Memory B cell (primary cell): ENCODE measurements at regions not wholly inside any gene's neighbourhood (a gene's known extent, or its start where the extent isn't known, plus 50 kb on each side); places are given as distances from the start of the nearest gene placed in this dataset.
A peak's percentile ranks its signal among the peaks of the same experiment; 100 is the strongest.

Experiments
- ATAC-seq: fragments of 150-1000 bp; cut with Tn5 transposase; 2 replicates; pipeline ENCODE4 v1.10.0; 2021; ENCODE audit warnings: low read depth, mild to moderate bottlenecking, moderate library complexity
- DNase-seq, 2 donors: peaks; one replicate each; pipeline ENCODE4 v3.0.0; 2022; ENCODE audit warnings: low spot score in 2 of 2
- H3K27ac Mint-ChIP-seq: one replicate; pipeline ENCODE4 v1.8.0; 2022; ENCODE audit warnings: mild to moderate bottlenecking, moderate library complexity, mixed read lengths
- H3K27me3 Mint-ChIP-seq: one replicate; pipeline ENCODE4 v1.8.0; 2022; ENCODE audit warnings: mixed read lengths
- H3K36me3 Mint-ChIP-seq: one replicate; pipeline ENCODE4 v1.8.0; 2022; ENCODE audit warnings: mild to moderate bottlenecking, mixed read lengths
- H3K4me1 Mint-ChIP-seq: one replicate; pipeline ENCODE4 v1.8.0; 2022; ENCODE audit warnings: mixed read lengths
- H3K4me3 Mint-ChIP-seq: one replicate; pipeline ENCODE4 v1.8.0; 2022; ENCODE audit warnings: mild to moderate bottlenecking, moderate library complexity, mixed read lengths
- H3K9me3 Mint-ChIP-seq: one replicate; pipeline ENCODE4 v1.8.0; 2022; ENCODE audit warnings: mixed read lengths

DNA sequence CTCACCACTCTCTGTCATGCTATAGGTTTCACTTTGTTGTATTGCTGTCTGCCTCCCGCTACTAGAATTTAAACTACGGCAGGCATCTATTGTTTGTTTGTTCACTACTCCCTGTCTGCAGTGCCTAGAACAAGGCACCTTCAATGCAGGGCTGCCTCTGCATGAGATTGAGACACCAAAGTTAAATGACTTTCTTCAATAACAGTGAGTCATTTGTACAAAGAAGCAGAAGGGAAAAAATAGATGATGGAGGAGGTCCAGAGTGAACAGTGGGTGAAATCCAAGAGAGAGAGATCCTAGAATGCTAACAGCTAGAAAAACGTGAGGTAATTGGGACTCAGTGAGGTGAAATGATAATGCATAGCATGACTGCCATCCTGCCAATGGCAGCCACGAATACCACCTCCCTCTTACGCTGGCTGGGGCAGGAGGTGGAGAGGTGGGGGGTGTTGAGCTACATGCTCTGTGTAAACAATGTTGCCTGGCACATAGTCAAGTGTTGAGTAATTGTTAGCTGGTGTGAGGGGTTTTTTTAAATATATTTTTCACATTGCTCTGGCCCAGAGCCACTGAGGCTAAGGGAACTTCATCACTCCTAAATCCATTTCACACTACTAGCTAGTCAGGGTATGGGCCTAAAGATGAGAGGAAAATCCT is 367.6 kb downstream of the RPS29 start:
- no peak for DNase-seq
- H3K36me3 Mint-ChIP-seq, result no peaks in the 10 kb centered on the region
- peaks cover 4% of the 10 kb centered on the region for H3K27me3 Mint-ChIP-seq
- ATAC-seq, result no peak
- no peak overlapping the region for H3K27ac Mint-ChIP-seq
- no peak overlapping the region for H3K4me3 Mint-ChIP-seq
- no peaks in the 10 kb centered on the region for H3K9me3 Mint-ChIP-seq
- no peaks in the 10 kb centered on the region for H3K4me1 Mint-ChIP-seq

- H3K27ac Mint-ChIP-seq, result no peak overlapping the region
- H3K9me3 Mint-ChIP-seq, result no peaks in the 10 kb centered on the region
- H3K36me3 Mint-ChIP-seq, result no peaks in the 10 kb centered on the region
- no peaks in the 10 kb centered on the region for H3K4me1 Mint-ChIP-seq
- peaks cover 4% of the 10 kb centered on the region for H3K27me3 Mint-ChIP-seq
- no peak for DNase-seq
- ATAC-seq, result no peak
- no peak overlapping the region for H3K4me3 Mint-ChIP-seq
These were observed 373.5 kb downstream of the RPS29 start for GRCh38 chr14:49212721-49213120.

- Mint-ChIP-seq H3K4me1 (no peaks in the 10 kb centered on the region), H3K27ac (no peak overlapping the region), H3K27me3 (peaks cover 5% of the 10 kb centered on the region), H3K4me3 (no peak overlapping the region), H3K36me3 (no peaks in the 10 kb centered on the region), H3K9me3 (no peaks in the 10 kb centered on the region)
- no peak for ATAC-seq
- DNase-seq, result no peak
These were observed 376.8 kb downstream of the RPS29 start for GRCh38 chr14:49209416-49209815.

- H3K9me3 Mint-ChIP-seq, result no peaks in the 10 kb centered on the region
- no peak for ATAC-seq
These were observed 379.4 kb downstream of the RPS29 start for GRCh38 chr14:49206828-49207227.

DNA sequence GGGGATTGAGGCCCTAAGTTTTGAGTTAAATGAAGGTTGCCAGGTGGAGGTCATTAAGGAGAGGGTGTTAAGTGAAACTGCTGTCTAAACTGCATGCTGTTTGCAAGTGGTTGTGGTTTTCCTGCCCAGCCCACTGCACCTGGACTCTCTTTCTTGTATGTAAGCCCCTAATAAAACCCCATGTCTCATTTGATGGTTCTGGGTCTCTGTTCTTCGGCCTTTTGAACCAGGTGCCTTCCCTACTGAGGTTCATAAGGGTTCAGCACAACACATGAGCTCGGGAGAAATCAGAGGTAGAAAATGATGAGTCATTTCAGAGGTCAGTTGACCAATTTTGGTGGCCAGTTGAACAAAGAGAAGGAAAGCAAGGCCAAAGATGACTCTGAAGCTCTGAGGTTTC is 382.5 kb downstream of the RPS29 start:
- Mint-ChIP-seq H3K4me1 (no peaks in the 10 kb centered on the region), H3K27ac (no peak overlapping the region), H3K27me3 (peaks cover 3% of the 10 kb centered on the region), H3K36me3 (no peaks in the 10 kb centered on the region), H3K4me3 (no peak overlapping the region), H3K9me3 (no peaks in the 10 kb centered on the region)
- no peak for DNase-seq
- no peak for ATAC-seq

More at GRCh38 chr14:49206828-49207227, 379.4 kb downstream of the RPS29 start:
- no peak overlapping the region for H3K4me3 Mint-ChIP-seq
- no peaks in the 10 kb centered on the region for H3K4me1 Mint-ChIP-seq
- DNase-seq, result no peak
- no peak overlapping the region for H3K27ac Mint-ChIP-seq
- peaks cover 3% of the 10 kb centered on the region for H3K27me3 Mint-ChIP-seq
- no peaks in the 10 kb centered on the region for H3K36me3 Mint-ChIP-seq

DNA sequence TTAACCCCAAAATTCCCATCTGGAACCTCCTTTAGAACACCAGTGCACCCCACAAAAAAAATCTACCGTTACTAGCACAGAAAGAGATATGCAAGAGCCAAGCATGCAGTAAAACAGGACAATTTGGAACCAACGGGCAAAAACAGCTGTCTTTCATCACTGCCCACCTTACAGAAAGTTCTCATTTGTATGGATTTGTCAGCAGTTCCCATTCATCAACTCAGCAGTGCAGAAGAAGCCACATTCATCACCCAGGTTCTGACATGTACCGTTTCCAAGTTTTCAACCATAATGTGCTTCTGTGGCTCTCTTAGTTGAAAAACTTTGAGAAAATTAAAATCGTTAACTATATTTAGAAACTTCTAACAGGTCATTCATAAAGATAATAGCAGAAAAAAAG is 387.0 kb downstream of the RPS29 start:
- DNase-seq (no peak), ATAC-seq (no peak)
- no peak overlapping the region for H3K27ac Mint-ChIP-seq
- no peaks in the 10 kb centered on the region for H3K9me3 Mint-ChIP-seq
- no peaks in the 10 kb centered on the region for H3K36me3 Mint-ChIP-seq
- no peaks in the 10 kb centered on the region for H3K4me1 Mint-ChIP-seq
- peaks cover 1% of the 10 kb centered on the region for H3K27me3 Mint-ChIP-seq
- H3K4me3 Mint-ChIP-seq, result no peak overlapping the region

DNA sequence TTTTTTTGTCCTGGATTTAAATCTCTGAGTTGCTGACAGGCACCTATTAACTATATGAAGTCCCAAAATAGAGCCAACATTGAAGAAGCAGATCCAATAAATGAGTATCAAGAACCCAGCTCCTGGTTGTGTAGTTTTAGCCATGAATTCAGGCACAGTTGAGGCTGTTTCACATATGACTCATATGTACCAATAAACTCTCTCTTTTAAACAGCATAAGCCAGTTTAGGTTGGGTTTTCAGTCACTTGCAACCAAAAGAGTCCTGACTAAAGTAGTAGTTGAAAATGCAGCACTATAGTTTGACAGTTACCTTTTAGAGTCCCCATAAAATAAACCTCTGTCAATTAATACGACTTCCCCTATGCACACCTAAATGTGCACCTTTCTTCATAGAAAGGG is 389.9 kb downstream of the RPS29 start:
- no peaks in the 10 kb centered on the region for H3K9me3 Mint-ChIP-seq

DNA sequence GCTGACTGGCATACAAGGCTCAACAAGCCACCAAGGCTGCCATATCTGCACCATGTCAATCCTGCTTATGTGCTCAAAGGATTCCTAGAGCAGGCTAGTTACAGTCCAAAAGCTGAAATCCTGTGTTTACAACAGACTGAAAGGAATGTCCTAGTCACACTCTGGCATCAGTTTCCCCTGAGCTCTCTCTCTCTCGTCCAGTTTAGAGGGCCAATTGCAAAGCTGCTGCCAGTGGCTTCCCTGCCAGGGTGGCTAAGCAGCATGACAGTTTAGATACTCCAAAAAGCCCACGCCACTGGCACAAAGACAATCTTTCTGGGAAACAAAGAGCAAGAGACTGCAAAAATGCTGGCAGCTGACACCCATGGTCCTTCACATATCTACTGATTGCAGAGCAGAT is 392.1 kb downstream of the RPS29 start:
- no peak overlapping the region for H3K27ac Mint-ChIP-seq
- H3K9me3 Mint-ChIP-seq, result no peaks in the 10 kb centered on the region
- peaks cover 4% of the 10 kb centered on the region for H3K27me3 Mint-ChIP-seq
- no peak overlapping the region for H3K4me3 Mint-ChIP-seq
- peaks cover 11% of the 10 kb centered on the region for H3K4me1 Mint-ChIP-seq
- no peaks in the 10 kb centered on the region for H3K36me3 Mint-ChIP-seq
- DNase-seq (no peak), ATAC-seq (no peak)

More for the DNA sequence above, 389.9 kb downstream of the RPS29 start:
- no peak for ATAC-seq
- no peak for DNase-seq
- no peak overlapping the region for H3K4me3 Mint-ChIP-seq
- H3K4me1 Mint-ChIP-seq, result peaks cover 11% of the 10 kb centered on the region
- H3K36me3 Mint-ChIP-seq, result no peaks in the 10 kb centered on the region
- H3K27ac Mint-ChIP-seq, result no peak overlapping the region
- H3K27me3 Mint-ChIP-seq, result peaks cover 1% of the 10 kb centered on the region

DNA sequence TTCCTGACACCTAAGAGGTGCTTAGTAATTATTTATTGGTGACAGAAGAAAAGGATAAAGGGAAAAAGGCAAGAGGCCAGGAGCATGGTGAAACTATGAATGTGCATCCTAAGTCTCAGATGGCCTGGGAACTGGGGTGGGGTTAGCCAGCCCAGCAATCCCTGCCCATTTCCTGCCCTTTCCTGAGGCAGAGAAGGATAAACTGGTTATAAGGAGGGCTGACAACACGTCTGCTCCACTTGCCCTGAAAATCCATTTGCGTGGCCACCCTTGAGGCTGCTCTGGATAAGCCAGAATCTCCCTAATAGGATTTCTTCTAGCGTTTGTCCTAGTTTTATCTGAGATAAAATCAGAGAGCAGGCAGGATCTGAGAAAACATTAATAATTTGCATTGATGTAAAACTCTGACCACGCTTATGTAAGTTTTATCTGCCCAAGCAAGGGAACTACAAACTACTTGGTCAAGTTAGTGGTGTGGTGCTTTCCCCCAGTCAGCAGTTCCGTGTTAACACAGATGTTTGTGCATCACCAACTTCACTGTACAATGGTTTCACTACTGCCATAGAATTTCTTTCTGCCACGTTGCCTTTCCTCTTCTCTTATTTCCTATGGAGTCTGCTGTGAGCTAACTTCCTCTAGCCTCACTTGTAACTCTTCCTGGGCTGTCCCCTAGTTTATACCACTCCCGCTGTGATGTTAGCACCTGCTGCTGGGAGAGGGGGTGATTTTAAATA is 392.7 kb downstream of the RPS29 start:
- ATAC-seq, result peak; percentile 93
- no peaks in the 10 kb centered on the region for H3K9me3 Mint-ChIP-seq
- H3K27ac Mint-ChIP-seq, result peak overlapping the region; percentile 57

GRCh38 chr14:49191380-49191779 is 394.8 kb downstream of the RPS29 start:
- Mint-ChIP-seq H3K4me1 (peaks cover 11% of the 10 kb centered on the region), H3K27ac (no peak overlapping the region), H3K27me3 (peaks cover 7% of the 10 kb centered on the region), H3K4me3 (no peak overlapping the region), H3K9me3 (no peaks in the 10 kb centered on the region), H3K36me3 (no peaks in the 10 kb centered on the region)
- no peak for ATAC-seq
- no peak for DNase-seq

More for the DNA sequence above, 392.7 kb downstream of the RPS29 start:
- DNase-seq, result peak in 1 of 2 donors; percentile 18
- peaks cover 8% of the 10 kb centered on the region for H3K27me3 Mint-ChIP-seq
- no peaks in the 10 kb centered on the region for H3K36me3 Mint-ChIP-seq
- no peak overlapping the region for H3K4me3 Mint-ChIP-seq
- H3K4me1 Mint-ChIP-seq, result peaks cover 11% of the 10 kb centered on the region

GRCh38 chr14:49189375-49189774 is 396.8 kb downstream of the RPS29 start:
- Mint-ChIP-seq H3K36me3 (no peaks in the 10 kb centered on the region), H3K27ac (no peak overlapping the region), H3K27me3 (peaks cover 7% of the 10 kb centered on the region), H3K9me3 (peaks cover 1% of the 10 kb centered on the region), H3K4me1 (peaks cover 11% of the 10 kb centered on the region), H3K4me3 (no peak overlapping the region)
- no peak for DNase-seq
- ATAC-seq, result no peak

DNA sequence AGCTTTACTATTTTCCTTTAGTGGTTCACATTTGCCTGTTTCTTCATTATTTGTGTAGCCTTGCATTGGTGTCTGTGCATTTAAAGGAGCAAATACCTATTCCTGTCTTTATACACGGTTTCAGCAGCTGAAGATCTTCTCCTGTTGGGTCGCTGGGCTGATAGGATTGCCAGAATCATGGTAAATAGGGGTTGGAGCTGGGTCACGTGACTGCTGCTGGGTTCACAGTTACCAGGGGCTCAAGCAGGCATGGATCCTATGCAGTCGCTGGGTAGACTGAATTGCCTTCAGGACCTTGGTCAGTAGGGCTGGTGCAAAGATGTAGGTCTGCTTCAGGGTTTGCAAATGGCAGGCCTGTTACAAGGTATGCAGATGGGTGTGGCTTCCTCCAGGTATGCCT is 398.4 kb downstream of the RPS29 start:
- Mint-ChIP-seq H3K36me3 (no peaks in the 10 kb centered on the region), H3K4me1 (peaks cover 2% of the 10 kb centered on the region), H3K4me3 (no peak overlapping the region), H3K9me3 (peaks cover 1% of the 10 kb centered on the region), H3K27ac (no peak overlapping the region), H3K27me3 (peaks cover 7% of the 10 kb centered on the region)
- ATAC-seq (no peak), DNase-seq (no peak)

- no peaks in the 10 kb centered on the region for H3K9me3 Mint-ChIP-seq
- DNase-seq (peak; percentile 62 to 72), ATAC-seq (peak; percentile 77)
- H3K4me1 Mint-ChIP-seq, result peaks cover 4% of the 10 kb centered on the region
- H3K4me3 Mint-ChIP-seq, result no peak overlapping the region
- no peak overlapping the region for H3K27ac Mint-ChIP-seq
- H3K36me3 Mint-ChIP-seq, result no peaks in the 10 kb centered on the region
- H3K27me3 Mint-ChIP-seq, result peaks cover 3% of the 10 kb centered on the region
These were observed 412.3 kb downstream of the RPS29 start for GRCh38 chr14:49173765-49174373.

DNA sequence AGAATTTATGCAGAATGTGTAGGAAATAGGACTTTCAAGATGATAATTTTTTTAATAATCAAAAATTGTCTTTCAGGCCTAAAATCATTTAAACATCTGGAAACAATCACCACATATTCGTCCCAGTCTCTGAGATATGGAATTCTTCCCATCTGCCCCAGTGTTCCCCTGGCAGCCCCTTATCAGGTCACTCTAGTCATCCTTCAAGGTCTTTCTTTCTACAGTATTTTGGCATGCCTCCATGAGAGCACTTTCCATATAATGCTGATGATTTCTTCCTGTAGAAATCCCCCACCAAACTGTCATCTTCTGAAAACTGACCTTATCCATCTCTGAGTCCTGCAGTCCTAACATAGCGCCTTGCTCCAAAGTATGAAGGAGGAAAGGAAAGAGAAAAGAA is 422.1 kb downstream of the RPS29 start:
- Mint-ChIP-seq H3K27ac (no peak overlapping the region), H3K36me3 (no peaks in the 10 kb centered on the region), H3K4me3 (no peak overlapping the region), H3K4me1 (peaks cover 9% of the 10 kb centered on the region), H3K9me3 (no peaks in the 10 kb centered on the region), H3K27me3 (no peaks in the 10 kb centered on the region)
- ATAC-seq (no peak), DNase-seq (no peak)
